MM.1S (cell line): ENCODE measurements at regions not wholly inside any gene's neighbourhood (a gene's known extent, or its start where the extent isn't known, plus 50 kb on each side); places are given as distances from the start of the nearest gene placed in this dataset.

ENCODE experiments used
- DNase-seq: peaks from one replicate; pipeline ENCODE4 v3.0.0-alpha.2; 2015
- H2AFZ ChIP-seq: fragments of 300-600 bp; sonication (generic); 2 replicates; pipeline ENCODE4 v1.6.0; 2016; ENCODE audit warnings: antibody characterized with exemption, low read length
- H3F3A ChIP-seq: fragments of 300-600 bp; sonication (generic); 2 replicates; pipeline ENCODE4 v1.6.1; 2016; ENCODE audit warnings: mild to moderate bottlenecking, antibody characterized with exemption, low read length, moderate library complexity, mixed read lengths; ENCODE audit not compliant: insufficient read depth
- H3K27ac ChIP-seq: fragments of 300-600 bp; sonication (generic); 2 replicates; pipeline ENCODE4 v1.5.1; 2016; ENCODE audit warnings: mild to moderate bottlenecking, low read length
- H3K27me3 ChIP-seq: fragments of 300-600 bp; sonication (generic); replicated peaks from 2 replicates; pipeline ENCODE4 v1.6.0; 2016; ENCODE audit warnings: low read length; ENCODE audit not compliant: insufficient read depth
- H3K36me3 ChIP-seq: fragments of 300-600 bp; sonication (generic); replicated peaks from 2 replicates; pipeline ENCODE4 v1.6.1; 2016; ENCODE audit warnings: mild to moderate bottlenecking, low read length, mixed read lengths; ENCODE audit not compliant: insufficient read depth
- H3K4me1 ChIP-seq: fragments of 300-600 bp; sonication (generic); 2 replicates; pipeline ENCODE4 v1.6.1; 2016; ENCODE audit warnings: low read length, mixed read lengths
- H3K4me2 ChIP-seq: fragments of 300-600 bp; sonication (generic); 2 replicates; pipeline ENCODE4 v1.6.0; 2016; ENCODE audit warnings: low read depth, low read length
- H3K4me3 ChIP-seq: fragments of 300-600 bp; sonication (generic); 2 replicates; pipeline ENCODE4 v1.5.1; 2016; ENCODE audit warnings: low read length, mixed read lengths
- H3K79me2 ChIP-seq: fragments of 300-600 bp; sonication (generic); 2 replicates; pipeline ENCODE4 v1.6.1; 2016; ENCODE audit warnings: mixed run types, low read length, mixed read lengths
- H3K9ac ChIP-seq: fragments of 300-600 bp; sonication (generic); 2 replicates; pipeline ENCODE4 v1.6.1; 2016; ENCODE audit warnings: low read length, mixed read lengths
- H3K9me2 ChIP-seq: fragments of 300-600 bp; sonication (generic); replicated peaks from 2 replicates; pipeline ENCODE4 v1.6.1; 2016; ENCODE audit warnings: mild to moderate bottlenecking, low read length, mixed read lengths; ENCODE audit not compliant: insufficient read depth
- H3K9me3 ChIP-seq: fragments of 300-600 bp; sonication (generic); replicated peaks from 2 replicates; pipeline ENCODE4 v1.6.1; 2016; ENCODE audit warnings: mild to moderate bottlenecking, low read length, mixed read lengths; ENCODE audit not compliant: insufficient read depth
- H4K20me1 ChIP-seq: fragments of 300-600 bp; sonication (generic); 2 replicates; pipeline ENCODE4 v1.6.1; 2016; ENCODE audit warnings: mild to moderate bottlenecking, low read length, moderate library complexity, mixed read lengths; ENCODE audit not compliant: insufficient read depth
- EZH2 ChIP-seq: fragments of 300-600 bp; sonication (generic); optimal IDR thresholded peaks from 2 replicates; pipeline ENCODE3; 2017; ENCODE audit warnings: low read depth, mild to moderate bottlenecking, antibody characterized with exemption, low read length, mixed read lengths
- EZH2phosphoT487 ChIP-seq: fragments of 300-600 bp; sonication (generic); IDR thresholded peaks from 2 replicates; pipeline ENCODE4 v1.6.1; 2018; ENCODE audit warnings: antibody characterized with exemption, low read length
- TF ChIP-seq, protein P1 (sequence below): fragments of 300-600 bp; sonication (generic); IDR thresholded peaks from 2 replicates; pipeline ENCODE4 v1.5.1; 2016; ENCODE audit warnings: antibody characterized with exemption, low read length, mixed read lengths

DNA sequence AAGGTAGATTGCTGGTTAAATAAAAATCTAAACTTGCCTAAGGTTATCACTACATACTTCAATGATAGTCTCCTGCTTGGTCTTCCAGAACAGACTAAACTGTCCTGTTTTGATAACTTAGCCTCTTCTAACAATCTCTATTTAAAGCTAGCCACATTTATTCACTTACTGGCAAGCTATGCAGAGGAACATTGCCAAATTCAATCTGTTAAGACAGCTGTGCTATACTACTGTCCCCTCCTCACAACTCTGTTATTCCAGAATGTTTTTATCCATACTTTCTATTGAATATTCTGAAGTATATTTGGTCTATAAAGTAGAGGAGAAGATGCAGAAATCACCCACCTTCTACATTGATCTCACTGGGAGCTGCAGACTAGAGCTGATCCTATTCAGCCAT is 594.0 kb upstream of the CCDC54 start:
- no peak overlapping the region for H3K4me2 ChIP-seq
- no peaks in the 10 kb centered on the region for H3K4me1 ChIP-seq

GRCh38 chr3:106789276-106789675 is 588.0 kb upstream of the CCDC54 start:
- DNase-seq, result no peak
- Histone ChIP-seq H3F3A (no peaks in the 10 kb centered on the region), H3K4me3 (no peak overlapping the region), H3K9me2 (no peaks in the 10 kb centered on the region), H4K20me1 (no peaks in the 10 kb centered on the region), H2AFZ (no peak overlapping the region), H3K79me2 (no peaks in the 10 kb centered on the region), H3K27me3 (no peaks in the 10 kb centered on the region), H3K27ac (no peak overlapping the region), H3K9me3 (no peaks in the 10 kb centered on the region), H3K4me2 (no peak overlapping the region), H3K4me1 (no peaks in the 10 kb centered on the region), H3K36me3 (no peaks in the 10 kb centered on the region), H3K9ac (no peak overlapping the region)
- no peak for TF ChIP-seq EZH2phosphoT487
- TF ChIP-seq, protein P1, sequence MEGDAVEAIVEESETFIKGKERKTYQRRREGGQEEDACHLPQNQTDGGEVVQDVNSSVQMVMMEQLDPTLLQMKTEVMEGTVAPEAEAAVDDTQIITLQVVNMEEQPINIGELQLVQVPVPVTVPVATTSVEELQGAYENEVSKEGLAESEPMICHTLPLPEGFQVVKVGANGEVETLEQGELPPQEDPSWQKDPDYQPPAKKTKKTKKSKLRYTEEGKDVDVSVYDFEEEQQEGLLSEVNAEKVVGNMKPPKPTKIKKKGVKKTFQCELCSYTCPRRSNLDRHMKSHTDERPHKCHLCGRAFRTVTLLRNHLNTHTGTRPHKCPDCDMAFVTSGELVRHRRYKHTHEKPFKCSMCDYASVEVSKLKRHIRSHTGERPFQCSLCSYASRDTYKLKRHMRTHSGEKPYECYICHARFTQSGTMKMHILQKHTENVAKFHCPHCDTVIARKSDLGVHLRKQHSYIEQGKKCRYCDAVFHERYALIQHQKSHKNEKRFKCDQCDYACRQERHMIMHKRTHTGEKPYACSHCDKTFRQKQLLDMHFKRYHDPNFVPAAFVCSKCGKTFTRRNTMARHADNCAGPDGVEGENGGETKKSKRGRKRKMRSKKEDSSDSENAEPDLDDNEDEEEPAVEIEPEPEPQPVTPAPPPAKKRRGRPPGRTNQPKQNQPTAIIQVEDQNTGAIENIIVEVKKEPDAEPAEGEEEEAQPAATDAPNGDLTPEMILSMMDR, result no peak
- no peak for TF ChIP-seq EZH2

More for the DNA sequence above, 594.0 kb upstream of the CCDC54 start:
- Histone ChIP-seq H3K36me3 (no peaks in the 10 kb centered on the region), H3K9ac (no peak overlapping the region), H3K27ac (no peak overlapping the region), H3F3A (no peaks in the 10 kb centered on the region), H3K27me3 (no peaks in the 10 kb centered on the region), H3K79me2 (no peaks in the 10 kb centered on the region), H3K9me2 (no peaks in the 10 kb centered on the region), H2AFZ (no peak overlapping the region), H3K4me3 (no peak overlapping the region), H4K20me1 (no peaks in the 10 kb centered on the region), H3K9me3 (no peaks in the 10 kb centered on the region)
- TF ChIP-seq, protein P1, result no peak
- TF ChIP-seq EZH2 (no peak), EZH2phosphoT487 (no peak)
- DNase-seq, result no peak

DNA sequence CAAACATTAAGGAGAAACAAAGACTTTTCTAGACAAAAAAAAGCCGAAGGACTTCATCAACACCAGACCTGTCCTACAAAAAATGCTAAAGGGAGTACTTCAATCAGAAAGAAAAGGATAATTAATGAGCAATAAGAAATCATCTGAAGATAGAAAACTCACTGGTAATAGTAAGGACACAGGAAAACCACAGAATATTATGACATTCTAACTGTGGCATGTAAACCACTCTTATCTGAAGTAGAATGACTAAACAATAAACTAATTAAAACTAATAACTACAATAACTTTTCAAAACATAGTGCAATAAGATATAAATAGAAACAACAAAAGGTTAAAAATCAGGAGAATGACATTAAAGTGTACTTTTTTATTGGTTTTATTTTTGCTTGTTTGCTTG is 584.5 kb upstream of the CCDC54 start:
- Histone ChIP-seq H3F3A (no peaks in the 10 kb centered on the region), H3K4me2 (no peak overlapping the region), H2AFZ (no peak overlapping the region), H4K20me1 (no peaks in the 10 kb centered on the region), H3K27me3 (no peaks in the 10 kb centered on the region), H3K79me2 (no peaks in the 10 kb centered on the region), H3K4me3 (no peak overlapping the region), H3K36me3 (no peaks in the 10 kb centered on the region), H3K9me3 (no peaks in the 10 kb centered on the region), H3K4me1 (no peaks in the 10 kb centered on the region), H3K9ac (no peak overlapping the region), H3K9me2 (no peaks in the 10 kb centered on the region), H3K27ac (no peak overlapping the region)
- DNase-seq, result no peak
- TF ChIP-seq, protein P1, result no peak
- TF ChIP-seq EZH2 (no peak), EZH2phosphoT487 (no peak)
